ENCODE measurements at regions not wholly inside any gene's neighbourhood (a gene's known extent, or its start where the extent isn't known, plus 50 kb on each side); places are given as distances from the start of the nearest gene placed in this dataset.
A peak's percentile ranks its signal among the peaks of the same experiment; 100 is the strongest.

GRCh38 chr7:20021831-20022230 is 195.4 kb downstream of the MACC1 start (continued):
- TF ChIP-seq, protein P1, sequence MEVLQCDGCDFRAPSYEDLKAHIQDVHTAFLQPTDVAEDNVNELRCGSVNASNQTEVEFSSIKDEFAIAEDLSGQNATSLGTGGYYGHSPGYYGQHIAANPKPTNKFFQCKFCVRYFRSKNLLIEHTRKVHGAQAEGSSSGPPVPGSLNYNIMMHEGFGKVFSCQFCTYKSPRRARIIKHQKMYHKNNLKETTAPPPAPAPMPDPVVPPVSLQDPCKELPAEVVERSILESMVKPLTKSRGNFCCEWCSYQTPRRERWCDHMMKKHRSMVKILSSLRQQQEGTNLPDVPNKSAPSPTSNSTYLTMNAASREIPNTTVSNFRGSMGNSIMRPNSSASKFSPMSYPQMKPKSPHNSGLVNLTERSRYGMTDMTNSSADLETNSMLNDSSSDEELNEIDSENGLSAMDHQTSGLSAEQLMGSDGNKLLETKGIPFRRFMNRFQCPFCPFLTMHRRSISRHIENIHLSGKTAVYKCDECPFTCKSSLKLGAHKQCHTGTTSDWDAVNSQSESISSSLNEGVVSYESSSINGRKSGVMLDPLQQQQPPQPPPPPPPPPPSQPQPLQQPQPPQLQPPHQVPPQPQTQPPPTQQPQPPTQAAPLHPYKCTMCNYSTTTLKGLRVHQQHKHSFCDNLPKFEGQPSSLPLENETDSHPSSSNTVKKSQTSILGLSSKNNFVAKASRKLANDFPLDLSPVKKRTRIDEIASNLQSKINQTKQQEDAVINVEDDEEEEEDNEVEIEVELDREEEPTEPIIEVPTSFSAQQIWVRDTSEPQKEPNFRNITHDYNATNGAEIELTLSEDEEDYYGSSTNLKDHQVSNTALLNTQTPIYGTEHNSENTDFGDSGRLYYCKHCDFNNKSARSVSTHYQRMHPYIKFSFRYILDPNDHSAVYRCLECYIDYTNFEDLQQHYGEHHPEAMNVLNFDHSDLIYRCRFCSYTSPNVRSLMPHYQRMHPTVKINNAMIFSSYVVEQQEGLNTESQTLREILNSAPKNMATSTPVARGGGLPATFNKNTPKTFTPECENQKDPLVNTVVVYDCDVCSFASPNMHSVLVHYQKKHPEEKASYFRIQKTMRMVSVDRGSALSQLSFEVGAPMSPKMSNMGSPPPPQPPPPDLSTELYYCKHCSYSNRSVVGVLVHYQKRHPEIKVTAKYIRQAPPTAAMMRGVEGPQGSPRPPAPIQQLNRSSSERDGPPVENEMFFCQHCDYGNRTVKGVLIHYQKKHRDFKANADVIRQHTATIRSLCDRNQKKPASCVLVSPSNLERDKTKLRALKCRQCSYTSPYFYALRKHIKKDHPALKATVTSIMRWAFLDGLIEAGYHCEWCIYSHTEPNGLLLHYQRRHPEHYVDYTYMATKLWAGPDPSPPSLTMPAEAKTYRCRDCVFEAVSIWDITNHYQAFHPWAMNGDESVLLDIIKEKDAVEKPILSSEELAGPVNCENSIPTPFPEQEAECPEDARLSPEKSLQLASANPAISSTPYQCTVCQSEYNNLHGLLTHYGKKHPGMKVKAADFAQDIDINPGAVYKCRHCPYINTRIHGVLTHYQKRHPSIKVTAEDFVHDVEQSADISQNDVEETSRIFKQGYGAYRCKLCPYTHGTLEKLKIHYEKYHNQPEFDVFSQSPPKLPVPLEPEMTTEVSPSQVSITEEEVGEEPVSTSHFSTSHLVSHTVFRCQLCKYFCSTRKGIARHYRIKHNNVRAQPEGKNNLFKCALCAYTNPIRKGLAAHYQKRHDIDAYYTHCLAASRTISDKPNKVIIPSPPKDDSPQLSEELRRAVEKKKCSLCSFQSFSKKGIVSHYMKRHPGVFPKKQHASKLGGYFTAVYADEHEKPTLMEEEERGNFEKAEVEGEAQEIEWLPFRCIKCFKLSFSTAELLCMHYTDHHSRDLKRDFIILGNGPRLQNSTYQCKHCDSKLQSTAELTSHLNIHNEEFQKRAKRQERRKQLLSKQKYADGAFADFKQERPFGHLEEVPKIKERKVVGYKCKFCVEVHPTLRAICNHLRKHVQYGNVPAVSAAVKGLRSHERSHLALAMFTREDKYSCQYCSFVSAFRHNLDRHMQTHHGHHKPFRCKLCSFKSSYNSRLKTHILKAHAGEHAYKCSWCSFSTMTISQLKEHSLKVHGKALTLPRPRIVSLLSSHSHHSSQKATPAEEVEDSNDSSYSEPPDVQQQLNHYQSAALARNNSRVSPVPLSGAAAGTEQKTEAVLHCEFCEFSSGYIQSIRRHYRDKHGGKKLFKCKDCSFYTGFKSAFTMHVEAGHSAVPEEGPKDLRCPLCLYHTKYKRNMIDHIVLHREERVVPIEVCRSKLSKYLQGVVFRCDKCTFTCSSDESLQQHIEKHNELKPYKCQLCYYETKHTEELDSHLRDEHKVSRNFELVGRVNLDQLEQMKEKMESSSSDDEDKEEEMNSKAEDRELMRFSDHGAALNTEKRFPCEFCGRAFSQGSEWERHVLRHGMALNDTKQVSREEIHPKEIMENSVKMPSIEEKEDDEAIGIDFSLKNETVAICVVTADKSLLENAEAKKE (CRISPR knock-in tag; IDR thresholded peaks at IDR 0.05) = no peak
- TF ChIP-seq, protein P2, sequence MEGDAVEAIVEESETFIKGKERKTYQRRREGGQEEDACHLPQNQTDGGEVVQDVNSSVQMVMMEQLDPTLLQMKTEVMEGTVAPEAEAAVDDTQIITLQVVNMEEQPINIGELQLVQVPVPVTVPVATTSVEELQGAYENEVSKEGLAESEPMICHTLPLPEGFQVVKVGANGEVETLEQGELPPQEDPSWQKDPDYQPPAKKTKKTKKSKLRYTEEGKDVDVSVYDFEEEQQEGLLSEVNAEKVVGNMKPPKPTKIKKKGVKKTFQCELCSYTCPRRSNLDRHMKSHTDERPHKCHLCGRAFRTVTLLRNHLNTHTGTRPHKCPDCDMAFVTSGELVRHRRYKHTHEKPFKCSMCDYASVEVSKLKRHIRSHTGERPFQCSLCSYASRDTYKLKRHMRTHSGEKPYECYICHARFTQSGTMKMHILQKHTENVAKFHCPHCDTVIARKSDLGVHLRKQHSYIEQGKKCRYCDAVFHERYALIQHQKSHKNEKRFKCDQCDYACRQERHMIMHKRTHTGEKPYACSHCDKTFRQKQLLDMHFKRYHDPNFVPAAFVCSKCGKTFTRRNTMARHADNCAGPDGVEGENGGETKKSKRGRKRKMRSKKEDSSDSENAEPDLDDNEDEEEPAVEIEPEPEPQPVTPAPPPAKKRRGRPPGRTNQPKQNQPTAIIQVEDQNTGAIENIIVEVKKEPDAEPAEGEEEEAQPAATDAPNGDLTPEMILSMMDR (conservative IDR thresholded peaks at IDR 0.05; ENCODE audit: low read depth in 2 of 2) = no peak

DNA sequence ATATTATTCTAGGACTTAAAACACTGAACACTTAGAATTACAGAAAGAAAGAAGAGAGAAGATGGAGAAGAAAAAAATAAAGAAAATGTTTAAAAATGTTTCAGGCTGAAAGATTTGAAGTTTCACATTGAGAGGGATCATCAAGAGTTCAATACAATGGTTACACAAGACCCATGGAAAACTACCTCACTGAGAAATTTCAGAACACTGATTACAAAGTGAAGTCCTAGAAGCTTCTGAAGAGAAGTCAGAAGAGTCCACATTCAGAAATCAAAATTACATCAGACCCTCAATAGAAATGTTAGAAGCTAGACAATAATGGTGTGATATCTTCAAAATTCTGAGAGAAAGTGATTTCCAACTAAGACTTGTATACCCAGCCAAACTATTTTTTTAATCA is 196.1 kb downstream of the MACC1 start:
- ATAC-seq (no peak), DNase-seq (ENCODE audit: low spot score) (no peak)
- Mint-ChIP-seq H3K4me3 (no peak overlapping the region), H3K27ac (peak overlapping the region; percentile 54; the same call in 1 of the 2 replicates), H3K27me3 (ENCODE audit: insufficient read depth, low read depth, poor library complexity) (peaks cover 1% of the 10 kb centered on the region), H3K9me3 (peaks cover 8% of the 10 kb centered on the region; the same call in 2 of the 3 replicates), H3K4me1 (peaks cover 35% of the 10 kb centered on the region), H3K36me3 (ENCODE audit: low read depth) (peaks cover 41% of the 10 kb centered on the region)
- Histone ChIP-seq H3K9me2 (ENCODE audit: insufficient read depth) (no peaks in the 10 kb centered on the region), H3K36me3 (ENCODE audit: insufficient read depth) (no peaks in the 10 kb centered on the region), H3K4me1 (ENCODE audit: insufficient read depth) (peaks cover 61% of the 10 kb centered on the region), H3K79me2 (replicated peaks; ENCODE audit: insufficient read depth) (peaks cover 6% of the 10 kb centered on the region; the same call in 1 of the 2 replicates), H3K4me2 (no peak overlapping the region), H3K27me3 (ENCODE audit: insufficient read depth) (no peaks in the 10 kb centered on the region), H2AFZ (no peak overlapping the region), H3K27ac (ENCODE audit: low read depth) (peak overlapping the region; percentile 94), H4K20me1 (replicated peaks; ENCODE audit: insufficient read depth) (no peaks in the 10 kb centered on the region), H3K4me3 (no peak overlapping the region), H3F3A (replicated peaks; ENCODE audit: low read depth) (no peaks in the 10 kb centered on the region)
- TF ChIP-seq CREB1 (CRISPR knock-in tag; IDR thresholded peaks at IDR 0.05; ENCODE audit: low read depth) (no peak), NANOG (IDR thresholded peaks at IDR 0.05; ENCODE audit: borderline replicate concordance) (no peak), JUNB (IDR thresholded peaks at IDR 0.05; ENCODE audit: unreplicated experiment) (no peak), EZH2phosphoT487 (IDR thresholded peaks at IDR 0.05; ENCODE audit: unreplicated experiment) (no peak), POLR2AphosphoS5 (IDR thresholded peaks at IDR 0.05; ENCODE audit: low read depth) (no peak), ZNF331 (CRISPR knock-in tag; IDR thresholded peaks at IDR 0.05; ENCODE audit: low read depth) (no peak), REST (IDR thresholded peaks at IDR 0.05; ENCODE audit: unreplicated experiment) (no peak), EZH2 (IDR thresholded peaks at IDR 0.05; ENCODE audit: low read depth, unreplicated experiment) (no peak)
- TF ChIP-seq, protein P2 (conservative IDR thresholded peaks at IDR 0.05; ENCODE audit: low read depth in 2 of 2) = no peak

Measured in GM23338 (cell line).